HG03342 (cell line): ENCODE measurements at regions not wholly inside any gene's neighbourhood (a gene's known extent, or its start where the extent isn't known, plus 50 kb on each side); places are given as distances from the start of the nearest gene placed in this dataset.

Experiments used
- ATAC-seq: cut with Tn5 transposase; IDR thresholded peaks from one replicate; pipeline ENCODE4 v1.9.1; 2021; ENCODE audit warnings: mild to moderate bottlenecking, moderate library complexity; ENCODE audit not compliant: unreplicated experiment

DNA sequence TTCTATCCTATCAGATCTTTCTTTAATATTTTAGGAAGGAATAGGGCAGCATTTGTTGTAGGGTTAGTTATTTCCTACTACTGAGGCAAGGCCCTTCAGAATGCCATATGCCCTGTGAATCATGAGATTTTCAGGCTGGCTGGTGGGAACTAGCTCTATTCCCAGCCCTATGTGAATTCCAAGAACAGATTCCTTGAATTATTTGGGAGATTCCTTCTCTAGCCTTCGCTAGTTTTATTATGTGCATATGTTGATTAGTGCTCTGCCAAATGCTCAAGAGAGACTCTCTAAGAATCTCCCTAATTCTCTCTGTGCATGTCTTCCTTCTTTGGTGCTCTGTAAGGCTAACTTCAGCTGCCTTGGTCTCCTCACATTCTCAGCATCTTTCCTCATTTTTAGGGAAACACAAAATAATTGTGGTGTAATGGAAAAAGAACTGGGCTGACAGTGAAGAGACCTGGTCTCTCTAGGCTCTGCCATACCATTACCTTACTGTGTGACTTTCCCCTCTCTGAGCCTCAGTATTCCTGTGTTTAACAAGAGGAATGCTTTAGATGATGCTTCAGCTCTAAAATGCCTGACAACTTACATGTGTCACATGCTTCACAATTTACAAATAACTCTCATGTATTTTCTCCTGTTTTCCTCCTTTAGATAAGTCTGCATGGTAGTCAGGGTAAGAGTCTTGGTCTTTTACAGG, 79.7 kb downstream of the VMA21 start:
- no peak for ATAC-seq

DNA sequence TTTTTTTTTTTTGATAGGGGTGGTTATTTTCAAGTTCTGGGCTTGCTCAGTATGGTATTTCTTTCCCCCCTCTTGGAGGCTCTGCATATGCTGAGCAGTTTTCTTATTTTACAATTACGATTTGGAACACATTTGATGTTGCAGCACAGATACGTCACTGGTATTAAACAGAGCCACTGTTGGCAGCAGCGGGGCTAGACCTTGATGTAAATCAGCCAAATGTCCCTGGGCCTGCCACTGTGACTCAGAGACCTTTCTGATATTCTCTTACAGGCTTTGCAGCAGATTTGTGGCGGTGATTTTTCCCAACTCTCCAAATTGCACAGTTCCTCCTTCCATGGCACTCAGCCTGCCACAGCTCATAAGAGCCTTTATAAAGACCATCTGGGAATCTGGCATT, 81.1 kb downstream of the VMA21 start:
- ATAC-seq = no peak

DNA sequence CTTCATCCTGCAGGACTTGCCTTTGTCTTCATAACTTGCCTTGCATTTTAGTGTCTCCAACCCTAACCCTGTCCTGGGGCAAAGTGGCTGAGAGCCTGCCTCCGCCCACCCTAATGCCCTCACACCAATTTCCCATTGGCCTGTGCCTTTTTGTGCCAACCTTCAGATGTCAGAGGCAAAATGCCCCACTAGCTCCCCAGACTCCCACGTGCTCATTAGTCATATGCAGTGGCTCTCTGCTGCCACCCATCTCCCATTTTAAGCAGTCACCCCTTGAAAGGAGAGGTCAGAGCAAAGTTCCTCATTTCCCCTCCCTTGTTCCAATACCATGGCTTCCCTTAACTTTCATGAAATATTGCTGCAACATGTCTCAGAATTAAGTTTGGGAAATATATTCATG, 74.8 kb upstream of the PASD1 start:
- ATAC-seq = peak; percentile 79

DNA sequence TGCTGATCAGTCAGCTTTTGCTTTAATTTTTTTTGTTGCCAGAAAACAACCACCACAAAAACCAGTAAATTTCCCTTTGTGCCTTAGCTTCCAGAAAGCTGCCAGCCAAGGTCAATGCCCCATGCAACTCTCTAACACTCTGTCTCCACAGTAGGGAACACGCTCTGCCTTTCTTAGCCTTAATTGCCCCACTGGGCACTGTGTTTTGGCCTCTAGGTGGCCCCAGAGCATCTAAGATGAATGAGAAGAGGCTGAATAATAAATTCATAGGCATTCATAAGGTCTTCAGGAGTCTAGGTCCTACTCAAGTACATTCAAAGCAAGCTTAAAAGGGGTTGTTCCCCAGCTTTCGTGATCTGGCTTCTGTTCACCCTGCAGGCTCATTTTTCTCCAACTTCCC, 57.7 kb upstream of the PASD1 start:
- ATAC-seq = no peak

DNA sequence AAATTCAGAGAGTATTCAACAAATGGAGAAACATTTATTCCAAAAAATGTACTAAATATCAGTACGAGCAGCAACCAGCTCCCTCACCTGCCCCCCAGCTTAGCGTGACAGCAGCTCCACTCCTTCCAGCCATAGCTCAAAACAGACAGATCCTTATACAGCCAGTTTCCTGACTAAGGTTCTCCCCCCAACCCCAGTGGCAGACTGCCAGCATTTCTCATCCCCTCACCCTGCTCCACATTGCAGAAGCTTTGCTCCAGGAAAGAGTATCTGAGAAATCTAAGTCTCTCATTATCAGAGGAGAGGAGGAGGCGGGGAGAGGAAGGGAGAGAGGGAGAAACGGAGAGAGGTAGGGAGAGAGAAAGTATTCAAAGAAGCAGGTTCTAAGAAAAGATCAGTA, 53.3 kb upstream of the PASD1 start:
- no peak for ATAC-seq

DNA sequence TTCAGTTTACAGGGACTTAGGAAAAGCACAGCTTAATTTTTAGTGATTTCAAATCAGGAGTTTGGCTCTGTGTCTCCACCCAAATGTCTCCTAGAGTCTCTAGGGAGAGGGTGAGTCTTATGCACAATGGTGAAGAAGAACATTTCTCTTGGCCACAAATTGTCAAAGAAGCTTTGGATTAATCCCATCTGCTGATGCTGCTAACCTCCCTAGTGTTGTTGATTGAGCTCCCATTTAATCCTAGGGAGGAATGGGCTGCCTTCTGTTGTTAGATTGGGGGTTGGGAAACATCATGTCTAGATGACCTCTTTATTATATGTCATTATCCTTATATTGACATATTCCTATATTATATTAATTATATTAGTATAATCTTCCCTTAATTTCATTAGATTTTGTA, 50.0 kb upstream of the PASD1 start:
- ATAC-seq = no peak
